GM23248 (cell line): ENCODE measurements at regions not wholly inside any gene's neighbourhood (a gene's known extent, or its start where the extent isn't known, plus 50 kb on each side); places are given as distances from the start of the nearest gene placed in this dataset.

ENCODE experiments used
- DNase-seq: peaks from one replicate; pipeline ENCODE4 v3.0.0-alpha.2; 2015
- H2AFZ ChIP-seq: fragments of 200-600 bp; sonication (generic); 2 replicates; pipeline ENCODE4 v1.6.1; 2016; ENCODE audit warnings: antibody characterized with exemption
- H3F3A ChIP-seq: fragments of 200-600 bp; sonication (generic); 2 replicates; pipeline ENCODE4 v1.6.1; 2016; ENCODE audit warnings: mild to moderate bottlenecking, antibody characterized with exemption, mixed run types; ENCODE audit not compliant: insufficient read depth
- H3K27ac ChIP-seq: fragments of 200-600 bp; sonication (generic); 2 replicates; pipeline ENCODE4 v1.5.1; 2016; ENCODE audit warnings: mild to moderate bottlenecking
- H3K27me3 ChIP-seq: fragments of 200-600 bp; sonication (generic); replicated peaks from 2 replicates; pipeline ENCODE4 v1.6.1; 2016; ENCODE audit warnings: mild to moderate bottlenecking; ENCODE audit not compliant: insufficient read depth
- H3K36me3 ChIP-seq: fragments of 200-600 bp; sonication (generic); 2 replicates; pipeline ENCODE4 v1.6.1; 2016; ENCODE audit warnings: low read depth, mild to moderate bottlenecking
- H3K4me1 ChIP-seq: fragments of 200-600 bp; sonication (generic); 2 replicates; pipeline ENCODE4 v1.6.1; 2016; ENCODE audit warnings: mild to moderate bottlenecking; ENCODE audit not compliant: insufficient read depth
- H3K4me2 ChIP-seq: fragments of 200-600 bp; sonication (generic); one replicate; pipeline ENCODE4 v1.6.1; 2016; ENCODE audit warnings: mild to moderate bottlenecking; ENCODE audit not compliant: unreplicated experiment
- H3K4me3 ChIP-seq: fragments of 200-600 bp; sonication (generic); 2 replicates; pipeline ENCODE4 v1.5.1; 2016; ENCODE audit warnings: mild to moderate bottlenecking
- H3K79me2 ChIP-seq: fragments of 200-600 bp; sonication (generic); 2 replicates; pipeline ENCODE4 v1.6.1; 2016; ENCODE audit warnings: mild to moderate bottlenecking; ENCODE audit not compliant: insufficient read depth
- H3K9ac ChIP-seq: fragments of 200-600 bp; sonication (generic); 2 replicates; pipeline ENCODE4 v1.6.1; 2016; ENCODE audit warnings: mild to moderate bottlenecking
- H3K9me2 ChIP-seq: fragments of 200-600 bp; sonication (generic); 2 replicates; pipeline ENCODE4 v1.6.1; 2016; ENCODE audit warnings: mixed run types, mild to moderate bottlenecking, moderate library complexity; ENCODE audit not compliant: insufficient read depth
- H3K9me3 ChIP-seq: fragments of 200-600 bp; sonication (generic); one replicate; pipeline ENCODE4 v1.6.1; 2017; ENCODE audit warnings: low read depth
- H4K20me1 ChIP-seq: fragments of 200-600 bp; sonication (generic); 2 replicates; pipeline ENCODE4 v1.6.0; 2016; ENCODE audit not compliant: insufficient read depth
- EZH2 ChIP-seq: fragments of 200-600 bp; sonication (generic); IDR thresholded peaks from 2 replicates; pipeline ENCODE4 v1.6.1; 2018; ENCODE audit warnings: antibody characterized with exemption, mild to moderate bottlenecking; ENCODE audit not compliant: insufficient read depth, poor library complexity, severe bottlenecking
- EZH2phosphoT487 ChIP-seq: fragments of 200-600 bp; sonication (generic); IDR thresholded peaks from 2 replicates; pipeline ENCODE4 v1.6.1; 2018; ENCODE audit warnings: antibody characterized with exemption, moderate library complexity, mild to moderate bottlenecking, low read depth; ENCODE audit not compliant: insufficient read depth
- WGBS, 2 experiments: methylation state at CpG; one replicate each; pipeline ENCODE4 v1.1.6; 2015 to 2017; ENCODE audit warnings: low lambda C conversion rate in 2 of 2, low coverage in 1 of 2; ENCODE audit errors: missing lambda C conversion rate in 2 of 2; 5-methylcytosine and 5-hydroxymethylcytosine counted together
- in situ Hi-C: fragments of 300-500 bp; cut with MboI; formaldehyde crosslinking; loops from 2 replicates; pipeline ENCODE4 v1.15.0; 2020

GRCh38 chr18:79625924-79626561 lies 53.6 kb upstream of the CTDP1 start:
- H3K9ac ChIP-seq, result no peak overlapping the region
- H3K9me2 ChIP-seq, result no peaks in the 10 kb centered on the region
- H3K9me3 ChIP-seq, result no peaks in the 10 kb centered on the region
- H3F3A ChIP-seq, result no peaks in the 10 kb centered on the region
- no peak overlapping the region for H3K27ac ChIP-seq
- in situ Hi-C loops, result no loop called here
- DNase-seq, result no peak
- no peak overlapping the region for H2AFZ ChIP-seq
- no peak for TF ChIP-seq EZH2
- H3K4me2 ChIP-seq, result no peak overlapping the region
- peaks cover 34% of the 10 kb centered on the region for H3K27me3 ChIP-seq
- H3K36me3 ChIP-seq, result no peaks in the 10 kb centered on the region
- no peak overlapping the region for H3K4me3 ChIP-seq
- no peaks in the 10 kb centered on the region for H4K20me1 ChIP-seq
- WGBS, 2 experiments, result 76 to 78% methylated on average over 26 of the region's 26 CpGs
- H3K79me2 ChIP-seq, result no peaks in the 10 kb centered on the region
- H3K4me1 ChIP-seq, result no peaks in the 10 kb centered on the region

DNA sequence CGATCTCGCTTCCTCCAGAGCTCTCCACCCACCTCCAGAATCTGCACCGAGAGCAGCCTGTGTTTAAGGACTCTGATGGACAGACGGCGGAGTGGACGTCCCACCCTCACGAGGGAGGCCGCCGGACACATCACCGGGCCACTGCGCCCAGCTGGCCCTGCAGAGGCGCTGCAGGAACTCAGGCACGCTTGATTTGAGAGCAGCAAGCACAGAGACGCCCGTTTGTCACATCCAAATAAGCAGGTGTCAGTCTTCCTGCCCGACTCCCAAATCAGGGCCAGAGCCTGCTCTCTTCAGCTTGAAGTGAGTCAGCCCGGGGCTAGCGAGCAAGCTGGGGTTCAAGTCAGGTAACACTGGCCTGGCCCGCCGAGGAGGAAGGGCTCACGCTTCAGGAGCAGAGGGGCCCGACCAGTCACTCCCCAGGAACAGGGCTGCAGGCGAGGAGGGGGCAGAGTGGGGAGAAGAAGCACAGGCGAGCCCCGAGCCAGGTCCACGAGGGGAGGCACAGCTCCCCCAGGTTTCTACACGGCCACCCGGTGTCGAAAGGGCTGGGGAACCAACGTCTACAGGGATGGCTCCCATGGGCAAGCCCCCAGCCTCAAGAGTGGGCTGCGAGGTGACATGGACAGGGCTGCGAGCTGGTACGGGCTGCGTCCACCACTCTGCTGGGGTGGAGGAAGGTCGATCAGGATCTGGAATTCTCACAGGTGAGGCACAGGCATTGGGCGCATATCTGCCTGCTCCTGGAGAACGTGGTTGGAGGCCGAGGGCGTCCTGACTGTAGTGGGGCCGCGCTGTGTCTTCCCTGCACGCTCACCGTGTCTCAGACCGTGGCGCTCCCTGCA lies 52.5 kb upstream of the CTDP1 start:
- Histone ChIP-seq H3K36me3 (no peaks in the 10 kb centered on the region), H3K27me3 (peaks cover 34% of the 10 kb centered on the region), H3K4me2 (no peak overlapping the region), H2AFZ (no peak overlapping the region), H3K79me2 (no peaks in the 10 kb centered on the region), H4K20me1 (no peaks in the 10 kb centered on the region), H3K4me1 (no peaks in the 10 kb centered on the region), H3K4me3 (no peak overlapping the region), H3K9me2 (no peaks in the 10 kb centered on the region), H3K27ac (no peak overlapping the region), H3F3A (no peaks in the 10 kb centered on the region), H3K9me3 (no peaks in the 10 kb centered on the region), H3K9ac (no peak overlapping the region)
- WGBS, 2 experiments, result 71 to 76% methylated on average over 45 of the region's 45 CpGs
- no peak for TF ChIP-seq EZH2
- TF ChIP-seq EZH2phosphoT487, result no peak
- DNase-seq, result no peak
- in situ Hi-C loops, result no loop called here

DNA sequence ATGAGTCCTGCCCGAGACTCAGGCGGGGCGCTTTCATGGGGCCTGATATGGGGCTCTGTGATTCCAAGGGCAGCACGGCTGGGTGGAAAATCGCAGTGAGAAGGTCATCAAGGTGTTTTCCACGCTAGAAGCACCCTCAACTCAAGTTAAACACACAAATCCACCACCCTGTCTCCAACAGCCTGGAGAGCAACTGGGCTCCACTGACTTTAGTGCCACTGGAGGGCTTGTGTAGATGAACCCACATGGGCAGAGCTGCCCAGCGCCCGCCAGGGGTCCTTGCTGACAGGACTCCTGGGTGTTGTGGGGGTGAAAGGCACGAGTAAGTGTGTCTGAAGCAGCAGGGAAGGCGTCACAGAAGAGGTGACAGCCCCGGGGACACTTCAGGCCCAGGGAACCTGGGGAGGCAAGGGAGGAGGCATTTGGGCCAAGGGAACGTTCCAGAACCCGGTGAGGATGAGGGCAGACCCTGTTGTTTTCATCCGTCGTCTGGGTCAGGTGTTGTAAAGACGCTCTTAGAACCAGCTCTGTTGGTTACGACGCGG lies 51.8 kb upstream of the CTDP1 start:
- WGBS, 2 experiments, result 66% methylated on average over 19 of the region's 19 CpGs
- Histone ChIP-seq H3K79me2 (no peaks in the 10 kb centered on the region), H4K20me1 (no peaks in the 10 kb centered on the region), H3K9me3 (no peaks in the 10 kb centered on the region), H3K27me3 (peaks cover 34% of the 10 kb centered on the region), H3F3A (no peaks in the 10 kb centered on the region), H3K9ac (no peak overlapping the region), H3K9me2 (no peaks in the 10 kb centered on the region), H2AFZ (no peak overlapping the region), H3K4me1 (no peaks in the 10 kb centered on the region), H3K27ac (no peak overlapping the region), H3K4me3 (no peak overlapping the region), H3K4me2 (no peak overlapping the region), H3K36me3 (no peaks in the 10 kb centered on the region)
- TF ChIP-seq EZH2 (no peak), EZH2phosphoT487 (no peak)
- DNase-seq, result no peak
- in situ Hi-C loops, result no loop called here

DNA sequence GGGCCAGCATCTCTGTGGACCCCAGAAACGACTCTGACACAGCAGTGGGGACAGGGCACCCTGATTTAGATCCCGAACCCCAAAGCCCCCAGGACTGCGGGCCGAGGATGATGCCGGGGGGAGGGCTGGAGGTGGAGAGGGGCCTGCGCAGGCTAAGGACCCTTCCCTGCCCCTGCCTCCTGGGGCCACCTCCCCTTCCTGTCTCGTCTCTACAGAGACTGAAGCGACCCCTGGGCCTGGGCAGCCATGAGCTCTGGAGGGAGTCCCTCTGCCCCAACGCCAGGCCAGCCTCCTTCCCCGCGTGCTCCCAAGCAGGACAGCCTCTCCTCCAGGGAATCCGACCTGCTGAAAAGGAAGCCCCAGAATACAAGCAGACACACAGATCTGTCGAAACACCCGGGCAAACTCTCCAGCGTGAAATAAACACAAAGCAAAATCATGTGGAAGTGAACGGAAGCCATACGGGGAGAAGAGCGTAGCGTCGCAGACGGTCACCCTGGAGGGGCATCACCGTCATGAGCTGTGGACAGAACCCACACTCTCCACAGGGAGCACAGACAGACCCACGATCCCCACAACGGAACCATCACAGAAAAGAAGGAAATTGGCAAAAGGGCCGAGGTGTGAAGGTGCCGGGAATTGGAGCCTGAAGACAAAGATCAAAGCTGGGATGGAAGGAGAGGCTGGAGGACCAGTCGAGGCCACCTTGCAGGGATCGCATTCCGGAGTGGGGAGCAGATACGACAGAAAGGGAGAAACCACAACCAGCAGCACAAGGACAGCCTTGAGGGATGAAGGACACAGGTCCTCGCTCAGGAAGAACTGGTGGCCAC lies 51.0 kb upstream of the CTDP1 start:
- no peak for DNase-seq
- WGBS, 2 experiments, result 58 to 61% methylated on average over 31 of the region's 31 CpGs
- H3K27me3 ChIP-seq, result peaks cover 34% of the 10 kb centered on the region
- no peak overlapping the region for H3K9ac ChIP-seq
- H3K36me3 ChIP-seq, result no peaks in the 10 kb centered on the region
- no peaks in the 10 kb centered on the region for H3K4me1 ChIP-seq
- H3K4me3 ChIP-seq, result no peak overlapping the region
- no peaks in the 10 kb centered on the region for H3K9me2 ChIP-seq
- TF ChIP-seq EZH2, result no peak
- TF ChIP-seq EZH2phosphoT487, result no peak
- H3K79me2 ChIP-seq, result no peaks in the 10 kb centered on the region
- H3F3A ChIP-seq, result no peaks in the 10 kb centered on the region
- in situ Hi-C loops, result no loop called here
- no peaks in the 10 kb centered on the region for H3K9me3 ChIP-seq
- no peak overlapping the region for H3K4me2 ChIP-seq
- no peaks in the 10 kb centered on the region for H4K20me1 ChIP-seq
- H3K27ac ChIP-seq, result no peak overlapping the region
- H2AFZ ChIP-seq, result no peak overlapping the region
